ENCODE measurements at regions not wholly inside any gene's neighbourhood (a gene's known extent, or its start where the extent isn't known, plus 50 kb on each side); places are given as distances from the start of the nearest gene placed in this dataset.

DNA sequence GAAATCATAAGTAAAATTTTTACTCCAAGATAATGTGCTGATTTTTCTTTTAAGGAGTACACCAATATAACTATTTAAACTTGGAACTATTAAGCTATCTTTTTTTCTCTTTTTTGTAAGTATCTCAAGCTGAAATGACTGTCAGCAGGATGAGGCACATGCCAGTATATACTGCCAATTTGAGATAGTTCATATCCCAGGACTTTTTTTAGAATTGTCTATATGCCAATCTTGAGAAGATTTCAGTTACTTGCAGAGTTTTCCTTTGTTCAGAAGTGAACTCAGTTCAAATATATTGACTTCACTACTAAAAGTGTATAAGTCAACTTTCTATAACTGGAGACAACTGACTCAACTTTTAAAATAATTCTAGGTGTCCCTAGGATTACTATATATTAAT is 181.7 kb upstream of the ZNF717 start:
- no peak overlapping the region for H3K56ac ChIP-seq (replicated peaks; ENCODE audit: insufficient read length, low read depth, low read length)
- no peak overlapping the region for H2BK120ac ChIP-seq (replicated peaks; ENCODE audit: low read depth, low read length)
- no peak overlapping the region for H4K8ac ChIP-seq (ENCODE audit: extremely low read depth, insufficient read depth, low read length)
- no peaks in the 10 kb centered on the region for H3K79me2 ChIP-seq (ENCODE audit: control insufficient read depth in 1 of 2, insufficient read depth in 2 of 2, low read length in 2 of 2)
- no peaks in the 10 kb centered on the region for H3K79me1 ChIP-seq (ENCODE audit: low read depth, low read length)
- H3K27me3 ChIP-seq (replicated peaks in 1 of 4; ENCODE audit: control insufficient read depth in 3 of 4, extremely low read depth in 1 of 4, insufficient read depth in 3 of 4, low read length in 3 of 4): no peaks in the 10 kb centered on the region
- no peak overlapping the region for H2BK5ac ChIP-seq (ENCODE audit: low read depth, low read length)
- H2BK12ac ChIP-seq (ENCODE audit: low read depth, low read length): no peak overlapping the region
- H3K23ac ChIP-seq (ENCODE audit: insufficient read length): no peak overlapping the region
- H3K4me1 ChIP-seq (replicated peaks in 1 of 4; ENCODE audit: control insufficient read depth in 3 of 4, insufficient read depth in 4 of 4, low read length in 3 of 4): no peaks in the 10 kb centered on the region
- ChIA-PET POLR2A (ENCODE audit: partially characterized antibody) (no interaction called here), CTCF (ENCODE audit: partially characterized antibody) (no interaction called here)
- H3K4me3 ChIP-seq (ENCODE audit: extremely low read depth in 1 of 4, insufficient read depth in 2 of 4, low read depth in 3 of 4, low read length in 4 of 4): no peak overlapping the region
- H3K4ac ChIP-seq (replicated peaks; ENCODE audit: insufficient read length, low read depth, low read length): no peak overlapping the region
- TF ChIP-seq TBP (IDR thresholded peaks at IDR 0.05; ENCODE audit: low read depth, low read length) (no peak), HDAC6 (IDR thresholded peaks at IDR 0.05; ENCODE audit: low read depth, low read length) (no peak)
- no peak overlapping the region for H2AK5ac ChIP-seq (ENCODE audit: low read depth, low read length)
- no peaks in the 10 kb centered on the region for H3K36me3 ChIP-seq (ENCODE audit: control insufficient read depth in 2 of 4, insufficient read depth in 4 of 4, low read length in 3 of 4)
- H3K27ac ChIP-seq (ENCODE audit: low read depth, low read length): no peak overlapping the region
- DNase-seq (ENCODE audit: low read depth in 1 of 2, low spot score in 2 of 2): no peak
- H3K9me3 ChIP-seq (ENCODE audit: insufficient read depth in 2 of 2, low read depth in 1 of 2, low read length in 1 of 2): peaks cover 0 to 4% of the 10 kb centered on the region in 2 experiments; a peak in 1 of 4 replicates
- no peak overlapping the region for H4K91ac ChIP-seq (replicated peaks; ENCODE audit: insufficient read length, low read length)
- no peak overlapping the region for H2BK15ac ChIP-seq (ENCODE audit: low read length)
- no peak overlapping the region for H3K14ac ChIP-seq (ENCODE audit: insufficient read length)
- no peak overlapping the region for H3K4me2 ChIP-seq (ENCODE audit: insufficient read depth in 1 of 2, low read depth in 2 of 2, low read length in 2 of 2)
- H4K20me1 ChIP-seq (replicated peaks in 1 of 2; ENCODE audit: control insufficient read depth in 1 of 2, insufficient read depth in 2 of 2, low read length in 2 of 2): no peaks in the 10 kb centered on the region
- H4K5ac ChIP-seq (ENCODE audit: insufficient read length, low read depth, low read length): no peak overlapping the region
- no peak overlapping the region for H2AFZ ChIP-seq (ENCODE audit: low read length)
- H3K18ac ChIP-seq (ENCODE audit: extremely low read depth, low read length): no peak overlapping the region
- H3K23me2 ChIP-seq (ENCODE audit: low read depth, low read length): no peaks in the 10 kb centered on the region
- no peak overlapping the region for H2BK20ac ChIP-seq (ENCODE audit: low read length)
- no peak for FAIRE-seq
- H3K9ac ChIP-seq (replicated peaks in 1 of 4; ENCODE audit: extremely low read depth in 1 of 4, low read depth in 3 of 4, low read length in 3 of 4): no peak overlapping the region

All from H1 (cell line).